Caco-2 (cell line): ENCODE measurements at regions not wholly inside any gene's neighbourhood (a gene's known extent, or its start where the extent isn't known, plus 50 kb on each side); places are given as distances from the start of the nearest gene placed in this dataset.
A peak's percentile ranks its signal among the peaks of the same experiment; 100 is the strongest.

Experiments used
- BruUV-seq: library from RNA; stranded (reverse); fragments of 400-500 nt; replicated peaks from 2 replicates; lab custom pipeline; 2021; lab: Mats Ljungman, UMichigan
- CTCF ChIA-PET: fragments of 300-600 bp; sonication (Branson Sonifier 250); formaldehyde crosslinking; loops from one replicate; lab custom pipeline; 2022; ENCODE audit warnings: antibody characterized with exemption; lab: Charles Lee
- POLR2A ChIA-PET: fragments of 300-600 bp; sonication (Branson Sonifier 250); formaldehyde crosslinking; loops from one replicate; lab custom pipeline; 2022; ENCODE audit warnings: antibody characterized with exemption; lab: Charles Lee
- DNase-seq, 2 experiments: peaks; one replicate each; pipeline versions ENCODE4 v3.0.0 to v3.0.0-alpha.2; 2020 to 2022
- H3K27me3 ChIP-seq: replicated peaks from 2 replicates; pipeline ENCODE4 v1.6.0; 2011; ENCODE audit warnings: low read length; ENCODE audit not compliant: control insufficient read depth, insufficient read depth
- H3K36me3 ChIP-seq: 2 replicates; pipeline ENCODE4 v1.5.1; 2011; ENCODE audit warnings: low read length; ENCODE audit not compliant: control insufficient read depth, insufficient read depth
- H3K4me1 ChIP-seq: fragments of 250-450 bp; sonication (Bioruptor Pico); 2 replicates; pipeline ENCODE4 v1.5.1; 2020; ENCODE audit warnings: mild to moderate bottlenecking
- H3K4me3 ChIP-seq: 2 replicates; pipeline ENCODE4 v1.5.1; 2011; ENCODE audit warnings: low read depth, mild to moderate bottlenecking, control low read depth, low read length
- H3K9me3 ChIP-seq: fragments of 250-450 bp; sonication (Bioruptor Pico); 2 replicates; pipeline ENCODE4 v1.5.1; 2020; ENCODE audit warnings: mild to moderate bottlenecking, moderate library complexity
- H3K27ac Mint-ChIP-seq: one replicate; pipeline ENCODE4 v1.8.0; 2022; ENCODE audit warnings: mixed read lengths; ENCODE audit not compliant: unreplicated experiment
- H3K27me3 Mint-ChIP-seq: one replicate; pipeline ENCODE4 v1.8.0; 2022; ENCODE audit warnings: mixed read lengths; ENCODE audit not compliant: insufficient read depth, unreplicated experiment
- H3K36me3 Mint-ChIP-seq: one replicate; pipeline ENCODE4 v1.8.0; 2022; ENCODE audit warnings: mild to moderate bottlenecking, mixed read lengths; ENCODE audit not compliant: insufficient read depth, unreplicated experiment
- H3K4me1 Mint-ChIP-seq: one replicate; pipeline ENCODE4 v1.8.0; 2022; ENCODE audit warnings: low read depth, mixed read lengths; ENCODE audit not compliant: unreplicated experiment
- H3K4me3 Mint-ChIP-seq: one replicate; pipeline ENCODE4 v1.8.0; 2022; ENCODE audit warnings: mild to moderate bottlenecking, moderate library complexity, mixed read lengths; ENCODE audit not compliant: unreplicated experiment
- H3K9me3 Mint-ChIP-seq: one replicate; pipeline ENCODE4 v1.8.0; 2022; ENCODE audit warnings: mixed read lengths; ENCODE audit not compliant: unreplicated experiment
- CTCF ChIP-seq, 2 experiments: fragments of 200-600 bp in 1 of 2; IDR thresholded peaks; 1 replicate in 1 of 2; 2 replicates in 1 of 2; pipeline versions ENCODE4 v1.5.1 to v1.8.0; 2011 to 2022; ENCODE audit warnings: antibody characterized with exemption in 1 of 2, control low read depth in 1 of 2, inconsistent platforms in 1 of 2, low read depth in 1 of 2, low read length in 1 of 2, mild to moderate bottlenecking in 1 of 2, moderate library complexity in 1 of 2; ENCODE audit not compliant: insufficient read depth in 1 of 2, severe bottlenecking in 1 of 2, unreplicated experiment in 1 of 2
- intact Hi-C: fragments of 100-400 bp; cut with micrococcal nuclease; formaldehyde crosslinking; loops from one replicate; pipeline ENCODE4 v1.10.0; 2022; ENCODE audit not compliant: unreplicated experiment

GRCh38 chr2:82893190-82893589 is 1565.9 kb downstream of the SUCLG1 start:
- H3K9me3 Mint-ChIP-seq, result no peaks in the 10 kb centered on the region
- TF ChIP-seq CTCF (IDR thresholded peaks at IDR 0.05; ENCODE audit: insufficient read depth in 1 of 2, low read depth in 1 of 2, low read length in 1 of 2, severe bottlenecking in 1 of 2, unreplicated experiment in 1 of 2), result no peak
- no peaks in the 10 kb centered on the region for H3K9me3 ChIP-seq

GRCh38 chr2:82879803-82880202 is 1579.3 kb downstream of the SUCLG1 start:
- H3K36me3 ChIP-seq, result no peaks in the 10 kb centered on the region
- peaks cover 7% of the 10 kb centered on the region for H3K4me1 Mint-ChIP-seq
- intact Hi-C loops, result no loop called here
- H3K4me1 ChIP-seq, result peaks cover 4% of the 10 kb centered on the region; the same call in 1 of the 2 replicates
- TF ChIP-seq CTCF (IDR thresholded peaks at IDR 0.05; ENCODE audit: insufficient read depth in 1 of 2, low read depth in 1 of 2, low read length in 1 of 2, severe bottlenecking in 1 of 2, unreplicated experiment in 1 of 2), result no peak
- POLR2A ChIA-PET, result no interaction called here
- peaks cover 4% of the 10 kb centered on the region; the same call in 1 of the 2 replicates for H3K9me3 ChIP-seq
- DNase-seq, result peak in 1 of 2 experiments; percentile 8
- peaks cover 24% of the 10 kb centered on the region for H3K9me3 Mint-ChIP-seq
- BruUV-seq, result no TSS peak
- H3K27me3 Mint-ChIP-seq, result no peaks in the 10 kb centered on the region
- H3K27me3 ChIP-seq, result no peaks in the 10 kb centered on the region
- no peak overlapping the region for H3K4me3 Mint-ChIP-seq
- no peak overlapping the region for H3K27ac Mint-ChIP-seq
- no peaks in the 10 kb centered on the region for H3K36me3 Mint-ChIP-seq
- no peak overlapping the region for H3K4me3 ChIP-seq
- CTCF ChIA-PET, result no interaction called here

More at GRCh38 chr2:82893190-82893589, 1565.9 kb downstream of the SUCLG1 start:
- ChIA-PET CTCF (no interaction called here), POLR2A (no interaction called here)
- no peaks in the 10 kb centered on the region for H3K27me3 Mint-ChIP-seq
- intact Hi-C loops, result no loop called here
- H3K4me3 Mint-ChIP-seq, result no peak overlapping the region
- no peak overlapping the region for H3K4me3 ChIP-seq
- no peak overlapping the region for H3K27ac Mint-ChIP-seq
- no peak for DNase-seq
- BruUV-seq, result no TSS peak
- no peaks in the 10 kb centered on the region for H3K4me1 Mint-ChIP-seq
- H3K36me3 ChIP-seq, result no peaks in the 10 kb centered on the region
- H3K27me3 ChIP-seq, result no peaks in the 10 kb centered on the region
- no peaks in the 10 kb centered on the region for H3K4me1 ChIP-seq
- no peaks in the 10 kb centered on the region for H3K36me3 Mint-ChIP-seq

- H3K4me1 ChIP-seq, result peaks cover 4% of the 10 kb centered on the region; the same call in 1 of the 2 replicates
- no peak for DNase-seq
- intact Hi-C loops, result no loop called here
- H3K27ac Mint-ChIP-seq, result no peak overlapping the region
- no peaks in the 10 kb centered on the region for H3K27me3 ChIP-seq
- H3K4me3 Mint-ChIP-seq, result no peak overlapping the region
- H3K36me3 Mint-ChIP-seq, result no peaks in the 10 kb centered on the region
- H3K9me3 Mint-ChIP-seq, result peaks cover 24% of the 10 kb centered on the region
- peaks cover 7% of the 10 kb centered on the region for H3K4me1 Mint-ChIP-seq
- no peaks in the 10 kb centered on the region for H3K27me3 Mint-ChIP-seq
- H3K4me3 ChIP-seq, result no peak overlapping the region
- CTCF ChIA-PET, result no interaction called here
- POLR2A ChIA-PET, result no interaction called here
- peaks cover 4% of the 10 kb centered on the region; the same call in 1 of the 2 replicates for H3K9me3 ChIP-seq
- no TSS peak for BruUV-seq
- H3K36me3 ChIP-seq, result no peaks in the 10 kb centered on the region
- TF ChIP-seq CTCF (IDR thresholded peaks at IDR 0.05; ENCODE audit: insufficient read depth in 1 of 2, low read depth in 1 of 2, low read length in 1 of 2, severe bottlenecking in 1 of 2, unreplicated experiment in 1 of 2), result no peak
Measured at GRCh38 chr2:82875858-82876257, 1583.2 kb downstream of the SUCLG1 start.
